ENCODE measurements at regions not wholly inside any gene's neighbourhood (a gene's known extent, or its start where the extent isn't known, plus 50 kb on each side); places are given as distances from the start of the nearest gene placed in this dataset.

DNA sequence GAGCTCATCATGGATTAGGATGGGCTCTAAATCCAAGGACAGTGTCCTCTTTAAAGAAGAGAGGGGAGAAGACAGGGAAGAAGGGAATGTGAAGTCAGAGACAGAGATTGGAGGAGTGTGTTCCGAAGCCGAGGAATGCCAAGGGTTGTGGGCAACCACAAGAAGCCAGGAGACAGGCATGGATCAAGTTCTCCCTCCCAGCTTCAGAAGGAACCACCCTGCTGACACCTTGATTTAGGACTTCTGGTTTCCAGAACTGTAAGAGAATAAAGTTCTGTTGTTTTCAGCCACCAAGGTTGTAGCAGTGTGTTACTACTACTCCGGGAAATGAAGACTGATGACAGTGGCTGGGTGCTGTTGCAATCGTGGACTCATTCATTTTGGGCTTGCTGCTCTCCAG lies 120.1 kb downstream of the RPS12 start:
- no peaks in the 10 kb centered on the region for H3K27me3 ChIP-seq (ENCODE audit: low read length)
- no peaks in the 10 kb centered on the region for H3K9me2 ChIP-seq (replicated peaks; ENCODE audit: low read length)
- CTCF ChIA-PET, result no interaction called here
- H3K4me2 ChIP-seq (ENCODE audit: low read length), result no peak overlapping the region
- peaks cover 23% of the 10 kb centered on the region for H3K4me1 ChIP-seq (ENCODE audit: insufficient read depth, low read length)
- POLR2A ChIA-PET (ENCODE audit: unreplicated experiment), result no interaction called here
- intact Hi-C loops (cut with micrococcal nuclease), result loop anchor here (10.0 kb wide), 1 partner anchor 110 kb away; no protein-coding TSS in a partner anchor
- H3K4me3 ChIP-seq (ENCODE audit: low read length), result no peak overlapping the region
- H3K79me2 ChIP-seq (ENCODE audit: low read length), result no peaks in the 10 kb centered on the region
- BruUV-seq (replicated peaks), result no TSS peak
- H2AFZ ChIP-seq (ENCODE audit: low read length), result no peak overlapping the region
- H3F3A ChIP-seq (ENCODE audit: low read length, unreplicated experiment), result no peaks in the 10 kb centered on the region
- no peak overlapping the region for H3K27ac ChIP-seq (ENCODE audit: low read length)
- ATAC-seq, result no peak
- no peaks in the 10 kb centered on the region for H4K20me1 ChIP-seq (ENCODE audit: low read length)
- DNase-seq, result no peak
- H3K9ac ChIP-seq (ENCODE audit: low read length), result no peak overlapping the region
- H3K36me3 ChIP-seq (ENCODE audit: low read depth, low read length), result no peaks in the 10 kb centered on the region
- H3K9me3 ChIP-seq (ENCODE audit: low read length), result no peaks in the 10 kb centered on the region
- no peak for TF ChIP-seq EZH2 (IDR thresholded peaks at IDR 0.05; ENCODE audit: low read length, unreplicated experiment)
- TF ChIP-seq EZH2phosphoT487 (IDR thresholded peaks at IDR 0.05; ENCODE audit: borderline replicate concordance, low read length), result no peak
- TF ChIP-seq, protein P1, sequence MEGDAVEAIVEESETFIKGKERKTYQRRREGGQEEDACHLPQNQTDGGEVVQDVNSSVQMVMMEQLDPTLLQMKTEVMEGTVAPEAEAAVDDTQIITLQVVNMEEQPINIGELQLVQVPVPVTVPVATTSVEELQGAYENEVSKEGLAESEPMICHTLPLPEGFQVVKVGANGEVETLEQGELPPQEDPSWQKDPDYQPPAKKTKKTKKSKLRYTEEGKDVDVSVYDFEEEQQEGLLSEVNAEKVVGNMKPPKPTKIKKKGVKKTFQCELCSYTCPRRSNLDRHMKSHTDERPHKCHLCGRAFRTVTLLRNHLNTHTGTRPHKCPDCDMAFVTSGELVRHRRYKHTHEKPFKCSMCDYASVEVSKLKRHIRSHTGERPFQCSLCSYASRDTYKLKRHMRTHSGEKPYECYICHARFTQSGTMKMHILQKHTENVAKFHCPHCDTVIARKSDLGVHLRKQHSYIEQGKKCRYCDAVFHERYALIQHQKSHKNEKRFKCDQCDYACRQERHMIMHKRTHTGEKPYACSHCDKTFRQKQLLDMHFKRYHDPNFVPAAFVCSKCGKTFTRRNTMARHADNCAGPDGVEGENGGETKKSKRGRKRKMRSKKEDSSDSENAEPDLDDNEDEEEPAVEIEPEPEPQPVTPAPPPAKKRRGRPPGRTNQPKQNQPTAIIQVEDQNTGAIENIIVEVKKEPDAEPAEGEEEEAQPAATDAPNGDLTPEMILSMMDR (conservative IDR thresholded peaks at IDR 0.05; ENCODE audit: low read depth, low read length), result no peak

DNA sequence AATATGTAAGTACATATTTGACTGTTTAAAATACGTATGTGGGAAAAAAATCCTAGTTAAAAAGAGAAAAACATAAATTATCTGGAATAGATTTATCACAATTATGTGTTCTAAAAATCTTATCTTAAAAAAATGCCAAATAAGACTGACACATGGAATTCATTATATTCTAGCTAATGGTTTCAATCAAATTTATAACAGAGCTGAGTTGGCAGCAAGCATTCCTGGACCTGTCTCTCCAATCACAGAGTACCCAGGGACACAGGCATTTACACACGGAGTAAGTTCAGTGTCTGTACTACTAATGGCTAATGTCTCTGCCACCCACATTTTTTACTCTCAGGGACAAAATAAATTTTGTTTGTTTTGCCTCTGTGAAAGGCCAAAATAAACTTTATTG lies 122.3 kb downstream of the RPS12 start:
- Histone ChIP-seq H3K79me2 (ENCODE audit: low read length) (no peaks in the 10 kb centered on the region), H3K9ac (ENCODE audit: low read length) (no peak overlapping the region), H3K4me2 (ENCODE audit: low read length) (no peak overlapping the region), H3K27me3 (ENCODE audit: low read length) (no peaks in the 10 kb centered on the region), H3K4me3 (ENCODE audit: low read length) (no peak overlapping the region), H3F3A (ENCODE audit: low read length, unreplicated experiment) (no peaks in the 10 kb centered on the region), H2AFZ (ENCODE audit: low read length) (no peak overlapping the region), H3K27ac (ENCODE audit: low read length) (no peak overlapping the region), H4K20me1 (ENCODE audit: low read length) (no peaks in the 10 kb centered on the region), H3K4me1 (ENCODE audit: insufficient read depth, low read length) (peaks cover 17% of the 10 kb centered on the region), H3K9me2 (replicated peaks; ENCODE audit: low read length) (no peaks in the 10 kb centered on the region), H3K9me3 (ENCODE audit: low read length) (no peaks in the 10 kb centered on the region), H3K36me3 (ENCODE audit: low read depth, low read length) (no peaks in the 10 kb centered on the region)
- DNase-seq (no peak), ATAC-seq (no peak)
- TF ChIP-seq EZH2 (IDR thresholded peaks at IDR 0.05; ENCODE audit: low read length, unreplicated experiment), result no peak
- TF ChIP-seq, protein P1 (conservative IDR thresholded peaks at IDR 0.05; ENCODE audit: low read depth, low read length), result no peak
- no peak for TF ChIP-seq EZH2phosphoT487 (IDR thresholded peaks at IDR 0.05; ENCODE audit: borderline replicate concordance, low read length)
- intact Hi-C loops (cut with micrococcal nuclease), result loop anchor here (1.0 to 10.0 kb wide), 3 partner anchors 25 to 616 kb away; no protein-coding TSS in a partner anchor
- POLR2A ChIA-PET (ENCODE audit: unreplicated experiment), result no interaction called here
- BruUV-seq (replicated peaks), result no TSS peak
- CTCF ChIA-PET, result no interaction called here

DNA sequence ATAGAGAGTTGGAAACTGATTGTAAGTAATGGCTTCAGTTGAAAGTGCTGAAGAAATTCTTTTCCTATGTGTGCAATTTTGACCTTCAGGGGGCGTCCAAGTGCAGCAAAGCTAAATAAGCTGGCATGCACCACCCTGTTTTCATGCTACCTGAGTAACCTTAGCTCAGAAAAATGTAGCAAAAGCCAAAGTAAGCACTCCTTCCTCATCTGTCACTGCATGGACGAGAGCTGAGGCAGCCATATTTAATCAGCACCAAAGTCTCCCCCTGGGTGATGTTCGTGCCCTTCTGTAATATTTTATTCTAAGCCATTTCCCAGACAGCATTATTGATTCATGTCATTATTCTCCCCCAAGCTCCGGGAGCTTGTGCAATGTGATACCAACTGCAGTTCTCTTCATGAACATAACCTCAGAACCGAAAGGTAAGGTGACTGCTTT lies 123.1 kb downstream of the RPS12 start:
- H3F3A ChIP-seq (ENCODE audit: low read length, unreplicated experiment), result no peaks in the 10 kb centered on the region
- H3K4me3 ChIP-seq (ENCODE audit: low read length), result no peak overlapping the region
- peak overlapping the region; percentile 83 for H2AFZ ChIP-seq (ENCODE audit: low read length)
- CTCF ChIA-PET, result interaction anchor here (0.6 to 1.2 kb wide), 7 partner anchors 15 to 615 kb away, joined by 3 to 9 read pairs (median 5); no protein-coding TSS in a partner anchor
- no peak overlapping the region; the same call in 1 of the 2 replicates for H3K9ac ChIP-seq (ENCODE audit: low read length)
- H4K20me1 ChIP-seq (ENCODE audit: low read length), result no peaks in the 10 kb centered on the region
- peak overlapping the region; percentile 61 for H3K4me2 ChIP-seq (ENCODE audit: low read length)
- peaks cover 9% of the 10 kb centered on the region for H3K4me1 ChIP-seq (ENCODE audit: insufficient read depth, low read length)
- POLR2A ChIA-PET (ENCODE audit: unreplicated experiment), result no interaction called here
- no peaks in the 10 kb centered on the region for H3K9me2 ChIP-seq (replicated peaks; ENCODE audit: low read length)
- intact Hi-C loops (cut with micrococcal nuclease), result loop anchor here (1.0 to 10.0 kb wide), 3 partner anchors 24 to 615 kb away; no protein-coding TSS in a partner anchor
- ATAC-seq (peak; percentile 68), DNase-seq (peak; percentile 83)
- TF ChIP-seq, protein P1 (conservative IDR thresholded peaks at IDR 0.05; ENCODE audit: low read depth, low read length), result peak; percentile 75
- TF ChIP-seq EZH2phosphoT487 (IDR thresholded peaks at IDR 0.05; ENCODE audit: borderline replicate concordance, low read length), result no peak
- H3K9me3 ChIP-seq (ENCODE audit: low read length), result no peaks in the 10 kb centered on the region
- H3K27ac ChIP-seq (ENCODE audit: low read length), result no peak overlapping the region
- H3K27me3 ChIP-seq (ENCODE audit: low read length), result no peaks in the 10 kb centered on the region
- no peaks in the 10 kb centered on the region for H3K36me3 ChIP-seq (ENCODE audit: low read depth, low read length)
- no TSS peak for BruUV-seq (replicated peaks)
- H3K79me2 ChIP-seq (ENCODE audit: low read length), result no peaks in the 10 kb centered on the region
